ENCODE measurements at regions not wholly inside any gene's neighbourhood (a gene's known extent, or its start where the extent isn't known, plus 50 kb on each side); places are given as distances from the start of the nearest gene placed in this dataset.
A peak's percentile ranks its signal among the peaks of the same experiment; 100 is the strongest.

- Histone ChIP-seq H3K36me3 (ENCODE audit: control insufficient read depth, insufficient read depth, low read length) (no peaks in the 10 kb centered on the region), H3K27me3 (ENCODE audit: control insufficient read depth, insufficient read depth, low read length) (no peaks in the 10 kb centered on the region), H3K4me3 (ENCODE audit: low read depth, low read length) (no peak overlapping the region)
- peak; percentile 62 for TF ChIP-seq CTCF (IDR thresholded peaks at IDR 0.05; ENCODE audit: insufficient read depth, low read length, poor library complexity, severe bottlenecking)
- DNase-seq (ENCODE audit: low read depth) = no peak
These were observed 1388.1 kb downstream of the AMY1C start for GRCh38 chr1:105137543-105138457.

- no peak for TF ChIP-seq CTCF (IDR thresholded peaks at IDR 0.05; ENCODE audit: insufficient read depth, low read length, poor library complexity, severe bottlenecking)
- Histone ChIP-seq H3K4me3 (ENCODE audit: low read depth, low read length) (no peak overlapping the region), H3K27me3 (ENCODE audit: control insufficient read depth, insufficient read depth, low read length) (no peaks in the 10 kb centered on the region), H3K36me3 (ENCODE audit: control insufficient read depth, insufficient read depth, low read length) (no peaks in the 10 kb centered on the region)
- no peak for DNase-seq (ENCODE audit: low read depth)
These were observed 1388.8 kb downstream of the AMY1C start for GRCh38 chr1:105138458-105138893.

GRCh38 chr1:105172788-105173187 lies 1423.1 kb downstream of the AMY1C start:
- Histone ChIP-seq H3K36me3 (ENCODE audit: control insufficient read depth, insufficient read depth, low read length) (no peaks in the 10 kb centered on the region), H3K4me3 (ENCODE audit: low read depth, low read length) (no peak overlapping the region), H3K27me3 (ENCODE audit: control insufficient read depth, insufficient read depth, low read length) (no peaks in the 10 kb centered on the region)
- DNase-seq (ENCODE audit: low read depth) = no peak
- no peak for TF ChIP-seq CTCF (IDR thresholded peaks at IDR 0.05; ENCODE audit: insufficient read depth, low read length, poor library complexity, severe bottlenecking)

- no peak for TF ChIP-seq CTCF (IDR thresholded peaks at IDR 0.05; ENCODE audit: insufficient read depth, low read length, poor library complexity, severe bottlenecking)
- Histone ChIP-seq H3K27me3 (ENCODE audit: control insufficient read depth, insufficient read depth, low read length) (no peaks in the 10 kb centered on the region), H3K36me3 (ENCODE audit: control insufficient read depth, insufficient read depth, low read length) (no peaks in the 10 kb centered on the region), H3K4me3 (ENCODE audit: low read depth, low read length) (no peak overlapping the region)
- DNase-seq (ENCODE audit: low read depth) = no peak
These were observed 1431.1 kb downstream of the AMY1C start for GRCh38 chr1:105180789-105181188.

GRCh38 chr1:105204836-105205371 lies 1455.2 kb downstream of the AMY1C start:
- no peak overlapping the region for H3K4me3 ChIP-seq (ENCODE audit: low read depth, low read length)
- no peaks in the 10 kb centered on the region for H3K27me3 ChIP-seq (ENCODE audit: control insufficient read depth, insufficient read depth, low read length)
- DNase-seq (ENCODE audit: low read depth) = no peak
- TF ChIP-seq CTCF (IDR thresholded peaks at IDR 0.05; ENCODE audit: insufficient read depth, low read length, poor library complexity, severe bottlenecking) = no peak
- no peaks in the 10 kb centered on the region for H3K36me3 ChIP-seq (ENCODE audit: control insufficient read depth, insufficient read depth, low read length)
